Liver (tissue), 3 donors: ENCODE measurements at regions not wholly inside any gene's neighbourhood (a gene's known extent, or its start where the extent isn't known, plus 50 kb on each side); places are given as distances from the start of the nearest gene placed in this dataset.

Source experiments
- CTCF ChIP-seq: fragments of 150-350 bp; IDR thresholded peaks from 2 replicates; pipeline ENCODE4 v1.5.1; 2017; ENCODE audit warnings: improper control_type of control experiment, low read depth, low read length; ENCODE audit not compliant: missing input control
- HNF4G ChIP-seq: IDR thresholded peaks from 2 replicates; pipeline ENCODE4 v1.6.1; 2016; ENCODE audit warnings: antibody characterized with exemption
- MAX ChIP-seq: IDR thresholded peaks from 2 replicates; pipeline ENCODE4 v1.6.1; 2016; ENCODE audit warnings: antibody characterized with exemption
- RAD21 ChIP-seq, 2 donors: IDR thresholded peaks; 2 replicates each; pipeline ENCODE4 v1.6.1; 2016; ENCODE audit warnings: antibody characterized with exemption in 2 of 2, mild to moderate bottlenecking in 2 of 2
- RXRA ChIP-seq, 2 donors: IDR thresholded peaks; 2 replicates each; pipeline ENCODE4 v1.6.1; 2017 to 2018; ENCODE audit warnings: antibody characterized with exemption in 2 of 2, mild to moderate bottlenecking in 1 of 2
- donor health status: healthy.
- donor health status: healthy.

GRCh38 chr3:24736701-24737100, 242.1 kb upstream of the THRB start:
- TF ChIP-seq MAX = no peak
- no peak for TF ChIP-seq CTCF
- TF ChIP-seq HNF4G = no peak
- TF ChIP-seq RAD21 (IDR thresholded peaks at IDR 0.05) = no peak
- TF ChIP-seq RXRA (IDR thresholded peaks at IDR 0.05) = no peak
